ENCODE measurements at regions not wholly inside any gene's neighbourhood (a gene's known extent, or its start where the extent isn't known, plus 50 kb on each side); places are given as distances from the start of the nearest gene placed in this dataset.

DNA sequence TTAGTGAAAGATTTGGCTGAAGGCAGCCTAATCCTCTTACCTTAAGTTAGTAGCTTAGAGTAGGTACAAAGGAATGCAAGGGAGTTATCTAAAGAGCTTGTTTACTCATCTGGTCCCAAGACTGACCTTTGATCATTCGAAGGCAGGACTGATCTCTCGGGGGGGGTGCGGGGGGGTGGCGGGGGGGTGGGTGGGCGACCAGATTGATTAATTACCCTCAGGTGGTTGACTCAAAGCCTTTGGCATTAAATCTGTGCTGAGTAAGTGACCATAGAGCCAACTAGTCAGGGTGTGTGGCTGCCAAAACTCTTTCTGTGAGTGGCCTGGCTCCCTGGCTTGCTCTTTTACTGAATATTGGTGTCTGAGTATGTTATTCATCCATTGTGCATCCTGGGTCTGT is 731.9 kb upstream of the FBXO33 start:
- Mint-ChIP-seq H3K27me3 (ENCODE audit: unreplicated experiment) (no peaks in the 10 kb centered on the region), H3K36me3 (ENCODE audit: unreplicated experiment) (peaks cover 9% of the 10 kb centered on the region), H3K4me3 (ENCODE audit: unreplicated experiment) (no peak overlapping the region), H3K27ac (ENCODE audit: unreplicated experiment) (no peak overlapping the region), H3K9me3 (ENCODE audit: unreplicated experiment) (peaks cover 10% of the 10 kb centered on the region), H3K4me1 (ENCODE audit: low read depth, unreplicated experiment) (no peaks in the 10 kb centered on the region)
- TF ChIP-seq, protein P1, sequence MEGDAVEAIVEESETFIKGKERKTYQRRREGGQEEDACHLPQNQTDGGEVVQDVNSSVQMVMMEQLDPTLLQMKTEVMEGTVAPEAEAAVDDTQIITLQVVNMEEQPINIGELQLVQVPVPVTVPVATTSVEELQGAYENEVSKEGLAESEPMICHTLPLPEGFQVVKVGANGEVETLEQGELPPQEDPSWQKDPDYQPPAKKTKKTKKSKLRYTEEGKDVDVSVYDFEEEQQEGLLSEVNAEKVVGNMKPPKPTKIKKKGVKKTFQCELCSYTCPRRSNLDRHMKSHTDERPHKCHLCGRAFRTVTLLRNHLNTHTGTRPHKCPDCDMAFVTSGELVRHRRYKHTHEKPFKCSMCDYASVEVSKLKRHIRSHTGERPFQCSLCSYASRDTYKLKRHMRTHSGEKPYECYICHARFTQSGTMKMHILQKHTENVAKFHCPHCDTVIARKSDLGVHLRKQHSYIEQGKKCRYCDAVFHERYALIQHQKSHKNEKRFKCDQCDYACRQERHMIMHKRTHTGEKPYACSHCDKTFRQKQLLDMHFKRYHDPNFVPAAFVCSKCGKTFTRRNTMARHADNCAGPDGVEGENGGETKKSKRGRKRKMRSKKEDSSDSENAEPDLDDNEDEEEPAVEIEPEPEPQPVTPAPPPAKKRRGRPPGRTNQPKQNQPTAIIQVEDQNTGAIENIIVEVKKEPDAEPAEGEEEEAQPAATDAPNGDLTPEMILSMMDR (IDR thresholded peaks at IDR 0.05; ENCODE audit: partially characterized antibody, unreplicated experiment), result no peak
- no peak for DNase-seq

DNA sequence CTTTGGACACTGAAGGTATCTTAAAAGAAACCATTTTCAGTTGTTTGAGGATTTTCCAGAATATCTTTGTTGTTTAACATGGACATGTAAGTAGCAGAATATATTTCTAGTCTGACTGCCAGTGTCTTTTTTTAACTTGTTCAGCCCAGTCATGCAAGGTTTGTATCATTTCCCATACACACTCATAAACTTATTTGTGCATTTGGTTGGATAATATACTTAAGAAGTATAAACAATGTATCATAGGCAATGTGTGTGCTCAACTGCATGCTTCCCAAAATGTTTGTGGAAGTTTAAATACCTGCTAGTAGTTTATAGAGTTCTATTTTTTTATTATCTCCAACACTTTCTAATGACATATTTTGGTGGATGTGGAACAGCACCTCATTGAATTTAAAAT is 707.4 kb upstream of the FBXO33 start:
- Mint-ChIP-seq H3K27me3 (ENCODE audit: unreplicated experiment) (no peaks in the 10 kb centered on the region), H3K9me3 (ENCODE audit: unreplicated experiment) (no peaks in the 10 kb centered on the region), H3K4me3 (ENCODE audit: unreplicated experiment) (no peak overlapping the region), H3K4me1 (ENCODE audit: low read depth, unreplicated experiment) (no peaks in the 10 kb centered on the region), H3K36me3 (ENCODE audit: unreplicated experiment) (no peaks in the 10 kb centered on the region), H3K27ac (ENCODE audit: unreplicated experiment) (no peak overlapping the region)
- TF ChIP-seq, protein P1 (IDR thresholded peaks at IDR 0.05; ENCODE audit: partially characterized antibody, unreplicated experiment), result no peak
- no peak for DNase-seq

DNA sequence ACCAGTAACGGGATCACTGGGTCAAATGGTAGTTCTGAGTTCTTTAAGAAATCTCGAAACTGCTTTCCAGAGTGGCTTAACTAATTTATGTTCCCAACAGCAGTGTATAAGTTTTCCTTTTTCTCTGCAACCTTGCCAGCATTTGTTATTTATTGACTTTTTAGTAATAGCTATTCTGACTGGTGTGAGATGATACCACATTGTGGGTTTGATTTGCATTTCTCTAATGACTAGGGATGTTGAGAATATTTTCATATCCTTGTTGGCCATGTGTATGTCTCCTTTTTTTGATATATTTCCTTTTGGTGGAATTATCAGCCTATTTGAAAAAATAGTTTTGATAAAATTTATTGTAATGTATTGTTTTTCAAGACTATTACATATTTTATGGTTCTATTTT is 701.2 kb upstream of the FBXO33 start:
- peaks cover 4% of the 10 kb centered on the region for H3K4me1 Mint-ChIP-seq (ENCODE audit: low read depth, unreplicated experiment)
- H3K27ac Mint-ChIP-seq (ENCODE audit: unreplicated experiment), result no peak overlapping the region
- no peaks in the 10 kb centered on the region for H3K9me3 Mint-ChIP-seq (ENCODE audit: unreplicated experiment)
- TF ChIP-seq, protein P1 (IDR thresholded peaks at IDR 0.05; ENCODE audit: partially characterized antibody, unreplicated experiment), result no peak
- no peaks in the 10 kb centered on the region for H3K36me3 Mint-ChIP-seq (ENCODE audit: unreplicated experiment)
- H3K4me3 Mint-ChIP-seq (ENCODE audit: unreplicated experiment), result no peak overlapping the region
- no peaks in the 10 kb centered on the region for H3K27me3 Mint-ChIP-seq (ENCODE audit: unreplicated experiment)
- DNase-seq, result no peak

DNA sequence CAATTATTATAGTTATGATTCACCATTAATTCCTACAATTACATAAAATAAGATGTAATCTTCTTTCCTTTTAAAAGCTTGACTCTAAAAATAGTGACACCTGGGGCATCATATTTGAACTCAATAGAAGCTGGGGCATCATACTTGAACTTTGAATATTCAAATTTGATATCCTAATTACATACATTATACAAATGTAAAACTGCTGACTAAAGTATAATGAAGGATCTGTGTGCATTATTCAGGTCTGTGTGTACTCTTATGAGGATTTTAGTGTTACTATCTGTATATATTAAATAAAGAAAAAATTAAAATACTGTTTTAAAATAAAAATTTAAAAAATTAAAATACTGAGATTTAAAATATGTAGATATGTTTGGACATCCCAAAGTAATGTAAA is 696.9 kb upstream of the FBXO33 start:
- H3K9me3 Mint-ChIP-seq (ENCODE audit: unreplicated experiment), result no peaks in the 10 kb centered on the region
- no peak for DNase-seq
- TF ChIP-seq, protein P1 (IDR thresholded peaks at IDR 0.05; ENCODE audit: partially characterized antibody, unreplicated experiment), result no peak
- H3K27ac Mint-ChIP-seq (ENCODE audit: unreplicated experiment), result no peak overlapping the region
- no peaks in the 10 kb centered on the region for H3K36me3 Mint-ChIP-seq (ENCODE audit: unreplicated experiment)
- no peak overlapping the region for H3K4me3 Mint-ChIP-seq (ENCODE audit: unreplicated experiment)
- peaks cover 4% of the 10 kb centered on the region for H3K4me1 Mint-ChIP-seq (ENCODE audit: low read depth, unreplicated experiment)
- no peaks in the 10 kb centered on the region for H3K27me3 Mint-ChIP-seq (ENCODE audit: unreplicated experiment)

DNA sequence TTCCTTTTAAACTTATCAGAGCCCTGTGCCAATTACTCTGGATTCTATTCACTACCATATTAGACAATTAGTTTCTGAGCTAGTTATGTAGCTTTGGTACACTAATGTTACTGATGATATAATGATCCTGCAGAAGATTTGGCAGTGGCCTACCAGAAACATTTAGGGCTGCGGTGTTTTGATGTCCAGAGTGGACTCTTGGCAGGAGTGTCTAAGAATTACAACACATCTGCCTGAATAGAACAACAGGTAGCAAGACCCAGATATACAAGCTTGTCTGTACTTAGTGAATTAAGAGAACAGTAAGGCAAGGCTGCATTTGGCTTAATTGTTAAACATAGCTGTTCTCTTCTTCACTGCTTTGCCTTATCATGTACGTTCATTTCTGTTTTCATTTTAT is 691.6 kb upstream of the FBXO33 start:
- DNase-seq, result no peak
- no peaks in the 10 kb centered on the region for H3K36me3 Mint-ChIP-seq (ENCODE audit: unreplicated experiment)
- H3K9me3 Mint-ChIP-seq (ENCODE audit: unreplicated experiment), result peaks cover 2% of the 10 kb centered on the region
- H3K27me3 Mint-ChIP-seq (ENCODE audit: unreplicated experiment), result no peaks in the 10 kb centered on the region
- TF ChIP-seq, protein P1 (IDR thresholded peaks at IDR 0.05; ENCODE audit: partially characterized antibody, unreplicated experiment), result no peak
- H3K27ac Mint-ChIP-seq (ENCODE audit: unreplicated experiment), result no peak overlapping the region
- peaks cover 12% of the 10 kb centered on the region for H3K4me1 Mint-ChIP-seq (ENCODE audit: low read depth, unreplicated experiment)
- H3K4me3 Mint-ChIP-seq (ENCODE audit: unreplicated experiment), result no peak overlapping the region

Measured in glutamatergic neuron (in vitro differentiated cells).